Activated CD4-positive, CD25-positive, alpha-beta regulatory T cell treated with anti-CD3 and anti-CD28 coated beads, Interleukin-2, amount 50 U/mL, for 72 hours (primary cell): ENCODE measurements at regions not wholly inside any gene's neighbourhood (a gene's known extent, or its start where the extent isn't known, plus 50 kb on each side); places are given as distances from the start of the nearest gene placed in this dataset.

Experiments used
- DNase-seq: peaks from one replicate; pipeline ENCODE4 v3.0.0; 2021

DNA sequence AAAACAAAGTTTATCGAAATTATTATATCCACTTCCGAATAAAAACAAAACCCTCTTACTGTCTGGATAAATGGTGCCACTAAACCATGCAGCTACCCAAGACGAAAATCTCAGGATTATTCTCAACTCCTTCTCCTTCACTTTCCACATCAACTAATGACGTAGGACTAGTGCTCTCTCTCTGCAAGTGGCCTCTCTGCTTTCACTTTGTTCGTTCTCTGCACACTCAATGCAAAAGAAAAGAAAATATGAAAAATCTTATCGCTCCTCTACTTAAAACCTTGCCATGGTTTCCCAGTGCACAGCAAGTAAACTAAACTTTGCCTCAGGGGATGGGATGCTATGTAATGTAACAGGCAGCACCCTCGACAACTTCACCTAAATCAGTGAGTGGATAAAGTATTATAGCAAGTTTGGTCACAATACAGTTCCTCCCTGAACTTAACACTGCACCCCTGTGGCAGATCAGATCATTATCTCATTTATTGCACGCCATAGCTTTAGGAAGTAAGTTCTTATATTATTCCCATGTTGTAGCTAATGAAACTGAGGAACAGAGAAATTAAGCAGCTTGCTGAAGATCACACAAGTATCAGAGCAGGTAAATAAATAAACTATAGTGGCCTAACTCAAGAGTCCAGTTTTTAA lies 262.7 kb upstream of the GADL1 start:
- DNase-seq: no peak

GRCh38 chr3:31157893-31158620 lies 263.6 kb upstream of the GADL1 start:
- no peak for DNase-seq

DNA sequence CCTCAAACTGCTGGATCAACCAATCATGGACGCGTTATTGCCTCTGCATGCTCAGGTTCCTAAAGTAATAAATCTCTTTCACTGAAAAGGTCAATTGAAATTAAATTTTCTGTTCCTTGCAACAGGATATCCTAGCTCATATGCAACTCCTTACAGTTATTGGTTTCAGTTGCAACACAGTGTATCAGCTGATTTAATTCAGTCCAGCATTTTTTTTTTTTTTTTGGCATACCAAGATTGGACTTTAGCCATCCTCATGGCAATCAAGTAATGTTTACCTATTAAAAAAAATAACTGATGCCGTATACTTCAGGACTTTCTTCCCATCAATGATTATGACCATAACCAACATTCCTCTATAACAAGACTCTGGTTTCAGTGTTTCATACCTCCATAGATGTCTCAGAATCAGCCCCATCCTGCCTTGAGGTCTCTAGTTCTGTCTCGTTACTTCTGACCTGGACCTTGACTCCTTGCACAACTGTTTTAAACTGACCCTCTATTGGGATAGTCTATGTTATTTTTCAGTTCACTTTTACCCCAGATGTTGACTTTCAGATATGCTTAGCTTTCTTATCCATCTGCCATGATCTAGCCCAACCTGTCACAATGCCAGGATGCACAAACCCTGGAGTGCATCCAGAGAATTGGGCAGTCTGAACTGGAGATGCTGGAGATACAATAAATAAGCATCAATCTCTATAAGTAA lies 265.0 kb upstream of the GADL1 start:
- no peak for DNase-seq

- DNase-seq: no peak
These were observed 267.4 kb upstream of the GADL1 start for GRCh38 chr3:31161889-31162288.

GRCh38 chr3:31164381-31164780 lies 269.9 kb upstream of the GADL1 start:
- DNase-seq: no peak

GRCh38 chr3:31165399-31165860 lies 271.0 kb upstream of the GADL1 start:
- DNase-seq: no peak

DNA sequence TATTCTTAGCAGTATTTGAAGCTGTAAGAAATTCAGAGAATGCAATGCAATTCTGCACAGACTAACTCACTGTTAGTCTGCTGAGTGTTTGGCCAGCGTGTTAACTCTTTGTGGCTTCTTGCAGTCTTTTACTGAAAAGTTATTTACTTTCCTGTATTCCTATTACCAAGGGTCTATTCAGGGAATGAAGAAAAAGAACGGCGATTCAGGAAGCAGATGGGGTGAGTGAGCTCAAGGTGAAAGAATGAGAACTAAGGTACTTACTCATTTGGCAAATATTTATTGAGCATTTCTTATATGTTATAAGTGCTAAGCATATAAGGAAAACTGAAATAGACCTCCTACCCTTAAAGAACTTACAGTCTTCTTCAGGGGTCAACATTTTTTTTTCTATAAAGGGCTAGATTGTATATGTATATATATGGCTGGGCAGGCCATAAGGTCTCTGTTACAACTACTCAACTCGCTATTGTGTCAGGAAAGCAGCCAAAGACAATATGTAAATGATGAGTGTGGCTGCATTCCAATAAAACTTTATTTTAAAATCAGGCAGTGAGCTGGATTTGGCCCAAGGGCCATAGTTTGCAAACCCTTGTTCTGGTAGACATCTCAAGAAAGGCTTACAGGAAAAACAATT lies 271.9 kb upstream of the GADL1 start:
- no peak for DNase-seq

DNA sequence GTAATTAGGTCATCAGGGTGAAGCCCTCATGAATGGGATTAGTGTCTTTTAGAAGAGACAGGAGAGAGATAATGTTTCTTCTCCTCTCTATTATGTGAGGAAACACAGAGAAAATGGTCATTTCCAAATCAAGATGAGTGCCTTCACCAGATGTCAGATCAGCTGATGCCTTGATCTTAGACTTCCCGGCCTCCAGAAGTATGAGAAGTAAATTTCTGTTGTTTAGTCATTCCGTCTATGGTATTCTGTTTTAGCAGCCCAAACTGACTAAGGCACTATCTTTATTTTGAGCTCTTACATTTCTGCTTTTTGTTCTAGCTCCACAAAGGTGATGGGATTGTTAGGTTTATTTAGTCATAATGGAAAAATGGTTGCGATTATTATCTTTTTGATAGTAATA lies 273.2 kb upstream of the GADL1 start:
- DNase-seq: no peak

DNA sequence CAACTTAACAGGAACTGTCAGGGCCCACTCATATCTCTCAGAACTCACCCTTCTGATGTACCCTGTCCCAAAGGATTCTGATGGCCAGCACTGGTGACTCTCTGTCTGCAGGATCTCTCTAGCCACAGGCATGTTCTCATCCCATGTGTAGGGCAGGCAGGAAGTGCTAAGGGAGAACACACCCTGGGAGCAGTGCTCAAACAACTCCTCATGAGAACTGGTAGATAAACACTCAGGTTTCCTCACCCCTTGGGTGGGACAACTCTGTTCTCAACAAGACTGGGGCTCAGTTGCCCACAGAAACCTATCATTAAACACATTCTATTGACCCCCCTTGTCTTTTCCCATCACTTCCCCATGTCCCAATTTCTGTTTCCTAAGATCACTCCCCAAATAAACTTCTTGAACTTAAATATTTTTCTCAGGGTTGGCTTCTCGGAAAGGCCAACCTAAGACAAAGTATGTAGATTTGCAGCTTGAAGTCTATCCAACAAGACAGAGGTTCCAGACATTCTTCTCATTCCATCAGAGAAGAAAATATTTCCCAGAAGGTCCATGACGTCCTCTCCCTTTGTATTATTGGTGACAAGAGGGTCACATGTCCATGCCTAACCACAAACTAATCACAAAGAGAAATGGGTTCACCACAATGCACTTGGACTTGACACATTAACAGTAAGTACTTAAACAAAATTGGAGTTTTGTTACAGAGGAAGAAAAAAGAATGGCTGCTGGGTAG lies 276.6 kb upstream of the GADL1 start:
- no peak for DNase-seq

GRCh38 chr3:31172336-31172735 lies 277.9 kb upstream of the GADL1 start:
- DNase-seq: no peak

DNA sequence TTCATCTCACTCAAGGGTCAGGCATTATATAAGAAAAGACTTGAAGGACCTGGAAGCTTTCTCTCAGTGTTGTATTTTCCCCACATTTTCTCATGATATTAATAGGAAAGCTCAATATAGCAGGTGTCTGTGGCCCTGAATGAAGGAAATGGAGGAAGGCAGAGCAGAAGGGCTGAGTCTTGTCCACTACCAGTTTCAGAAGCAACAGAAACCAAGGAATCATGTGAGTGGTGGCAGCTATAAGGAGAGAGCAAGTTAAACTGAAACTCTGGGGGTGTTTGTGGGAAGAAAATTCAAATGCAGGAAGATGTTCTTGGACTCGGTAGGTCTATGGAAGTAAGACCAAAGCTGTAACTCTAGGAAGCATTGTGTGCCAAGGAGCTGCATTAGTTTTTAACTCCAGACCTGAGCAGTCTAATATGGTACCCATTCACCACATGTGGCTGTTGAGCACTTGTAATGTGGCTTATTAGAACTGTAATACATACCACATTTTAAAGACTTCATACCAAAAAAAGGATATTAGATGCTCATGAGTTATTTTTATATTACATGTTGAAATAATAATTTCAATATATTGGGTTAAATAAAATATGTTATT lies 278.8 kb upstream of the GADL1 start:
- DNase-seq: no peak

GRCh38 chr3:31174079-31174478 lies 279.6 kb upstream of the GADL1 start:
- no peak for DNase-seq

DNA sequence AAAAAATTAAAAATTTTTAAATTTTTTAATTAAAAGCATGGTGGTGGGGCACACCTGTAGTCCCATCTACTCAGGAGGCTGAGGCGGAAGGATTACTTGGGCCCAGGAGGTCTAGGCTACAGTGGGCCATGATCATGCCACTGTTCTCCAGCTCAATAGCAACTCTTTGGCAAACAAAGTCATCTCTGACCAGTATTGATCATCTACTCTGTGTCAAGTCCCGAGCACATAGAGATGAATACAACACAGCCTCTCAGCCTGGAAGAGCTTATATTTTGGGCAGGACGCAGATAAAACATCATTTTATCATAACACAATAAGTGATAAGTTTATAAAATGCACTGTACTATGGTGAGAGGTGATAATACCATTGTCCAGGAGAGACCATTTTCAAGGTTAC lies 281.6 kb upstream of the GADL1 start:
- no peak for DNase-seq

GRCh38 chr3:31178467-31178866 lies 284.0 kb upstream of the GADL1 start:
- no peak for DNase-seq

GRCh38 chr3:31179768-31180167 lies 285.3 kb upstream of the GADL1 start:
- no peak for DNase-seq

DNA sequence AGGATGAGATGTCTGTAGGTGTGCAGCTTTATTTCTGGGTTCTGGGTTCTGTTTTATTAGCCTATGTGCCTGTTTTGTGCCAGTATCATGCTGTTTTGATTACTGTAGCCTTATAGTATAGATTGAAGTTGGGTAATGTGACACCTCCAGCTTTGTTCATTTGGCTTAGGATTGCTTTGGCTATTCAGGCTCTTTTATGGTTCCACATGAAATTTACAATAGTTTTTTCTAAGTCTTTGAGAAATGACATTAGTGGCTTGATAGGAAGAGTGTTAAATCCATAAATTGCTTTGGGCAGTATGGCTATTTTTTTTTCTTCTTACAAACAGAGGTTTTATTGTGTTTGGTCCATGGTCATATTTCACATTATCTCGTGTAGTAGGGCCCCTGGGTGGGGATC lies 285.8 kb upstream of the GADL1 start:
- DNase-seq: no peak

- no peak for DNase-seq
These were observed 287.2 kb upstream of the GADL1 start for GRCh38 chr3:31181661-31182060.

- no peak for DNase-seq
These were observed 288.2 kb upstream of the GADL1 start for GRCh38 chr3:31182661-31183060.

DNA sequence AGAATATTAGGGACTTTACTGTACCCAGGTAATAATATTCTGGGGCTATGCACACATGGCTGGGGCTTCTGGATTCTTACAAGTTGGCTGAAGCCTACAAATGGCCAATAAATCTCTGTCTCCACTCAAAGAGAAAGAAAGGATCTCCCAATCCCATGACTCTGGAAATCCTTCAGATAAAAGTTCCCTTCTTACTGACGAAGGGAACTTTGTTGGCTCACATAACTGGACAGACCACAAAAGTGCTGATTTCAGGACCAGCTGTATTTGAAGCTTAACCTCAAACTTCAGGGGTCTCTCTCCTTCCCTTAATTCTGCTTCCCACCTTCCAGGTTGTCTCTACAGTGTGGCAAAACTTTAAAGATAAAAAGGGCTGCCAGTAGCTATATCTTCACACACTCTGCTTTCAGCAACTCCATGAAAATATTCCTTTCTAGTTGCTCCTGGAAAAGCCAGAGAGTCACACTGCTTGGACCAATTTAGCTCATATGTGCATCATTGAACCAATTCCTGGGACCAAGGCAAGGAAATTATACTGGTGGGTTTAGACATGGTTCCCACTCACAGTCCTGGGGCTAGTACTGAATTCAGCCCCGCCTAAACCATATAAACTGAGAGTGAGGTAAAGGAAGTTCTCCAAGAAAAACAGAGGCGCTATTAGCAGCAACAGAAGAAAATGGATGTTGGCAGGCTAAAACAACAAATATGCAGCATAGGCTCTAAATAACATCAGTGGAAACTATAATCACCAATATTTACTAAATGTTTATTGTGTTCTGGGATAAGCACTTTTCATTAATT lies 290.0 kb upstream of the GADL1 start:
- no peak for DNase-seq

- DNase-seq: no peak
These were observed 290.5 kb upstream of the GADL1 start for GRCh38 chr3:31185062-31185357.

DNA sequence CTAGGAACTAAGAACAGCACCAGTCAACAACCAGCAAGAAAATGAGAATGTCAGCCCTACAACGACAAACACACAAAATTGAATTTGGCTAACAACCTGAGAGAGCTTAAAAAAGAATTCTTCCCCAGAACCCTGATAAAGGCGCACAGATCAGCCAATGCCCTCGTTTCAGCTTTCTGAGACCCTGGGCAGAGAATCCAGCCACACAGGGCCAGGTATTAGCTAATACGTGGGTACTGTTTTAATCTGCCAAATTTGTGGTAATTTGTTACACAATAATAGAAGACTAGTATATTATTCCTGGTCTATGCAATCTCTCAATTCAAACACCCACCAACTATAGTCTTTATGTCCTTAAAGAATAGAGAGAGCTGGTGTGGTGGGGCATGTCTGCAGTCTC lies 291.6 kb upstream of the GADL1 start:
- no peak for DNase-seq

GRCh38 chr3:31187380-31187779 lies 292.9 kb upstream of the GADL1 start:
- no peak for DNase-seq
